COLO668 (cell line): ENCODE measurements at regions not wholly inside any gene's neighbourhood (a gene's known extent, or its start where the extent isn't known, plus 50 kb on each side); places are given as distances from the start of the nearest gene placed in this dataset.
"Not testable (repeated sequence)": the region's sequence is repeated elsewhere in the genome, so short reads cannot be mapped to it uniquely, and the experiment has no call there.

Experiments
- DNase-seq: peaks from one replicate; lab custom pipeline; 2025; ENCODE audit not compliant: unreplicated experiment; lab: John Stamatoyannopoulos, UW

DNA sequence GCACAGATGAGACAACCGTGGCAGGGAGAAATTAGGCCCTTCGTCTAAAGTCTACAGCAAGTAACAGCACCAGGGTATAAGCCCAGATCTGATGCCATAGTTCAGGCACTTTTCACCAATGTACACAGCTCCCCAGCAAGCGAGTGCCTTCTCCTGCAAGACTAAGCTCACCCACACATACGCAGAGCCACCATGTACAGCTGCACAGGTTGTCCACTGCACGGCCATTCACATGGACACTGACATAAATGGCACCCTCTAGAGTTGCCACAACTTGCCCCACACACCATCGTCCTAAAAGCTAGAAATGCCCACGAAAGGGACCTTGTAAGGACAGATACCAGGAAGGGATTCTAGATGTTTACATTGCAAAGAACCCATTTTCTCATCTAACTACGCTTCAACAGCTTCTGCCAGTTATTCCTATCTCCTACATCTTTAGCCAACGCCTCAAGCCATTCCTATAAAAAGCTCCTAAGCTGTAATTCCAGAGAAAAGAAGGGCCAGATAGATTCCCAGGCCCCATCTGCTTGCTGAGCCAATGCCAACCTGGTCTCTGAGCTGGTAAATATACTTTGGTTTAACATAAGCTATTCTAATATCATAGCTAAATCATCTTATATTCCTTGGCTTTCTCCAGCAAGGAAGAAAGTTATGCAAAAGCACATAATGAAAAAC is 174.0 kb upstream of the KAZN start:
- no peak for DNase-seq

- no peak for DNase-seq
Observed at GRCh38 chr1:14426854-14427253, 171.6 kb upstream of the KAZN start.

DNA sequence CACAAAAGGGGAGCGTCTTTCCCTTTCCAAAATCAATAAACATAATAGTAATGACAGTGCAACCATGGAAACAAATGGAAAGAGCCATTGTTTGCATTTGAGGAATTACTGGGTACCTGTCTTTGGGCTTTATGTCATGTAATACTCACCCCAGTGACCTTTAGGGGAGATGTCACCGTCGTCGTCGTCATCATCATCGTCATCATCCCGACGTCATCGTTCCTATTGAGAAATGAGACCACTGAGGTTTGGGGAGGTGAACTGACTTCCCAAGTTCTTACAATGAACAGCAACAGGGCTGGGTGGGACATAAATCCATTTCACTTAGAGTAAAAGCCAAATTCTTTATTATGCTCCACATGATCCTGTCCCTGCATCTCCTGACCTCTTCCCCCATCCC is 168.9 kb upstream of the KAZN start:
- DNase-seq, result no peak

- DNase-seq, result not testable (repeated sequence)
Observed at GRCh38 chr1:14432728-14433127, 165.8 kb upstream of the KAZN start.

- no peak for DNase-seq
Observed at GRCh38 chr1:14435368-14436023, 163.0 kb upstream of the KAZN start.

- no peak for DNase-seq
Observed at GRCh38 chr1:14437417-14437918, 161.0 kb upstream of the KAZN start.

- DNase-seq, result no peak
Observed at GRCh38 chr1:14438127-14438769, 160.2 kb upstream of the KAZN start.

DNA sequence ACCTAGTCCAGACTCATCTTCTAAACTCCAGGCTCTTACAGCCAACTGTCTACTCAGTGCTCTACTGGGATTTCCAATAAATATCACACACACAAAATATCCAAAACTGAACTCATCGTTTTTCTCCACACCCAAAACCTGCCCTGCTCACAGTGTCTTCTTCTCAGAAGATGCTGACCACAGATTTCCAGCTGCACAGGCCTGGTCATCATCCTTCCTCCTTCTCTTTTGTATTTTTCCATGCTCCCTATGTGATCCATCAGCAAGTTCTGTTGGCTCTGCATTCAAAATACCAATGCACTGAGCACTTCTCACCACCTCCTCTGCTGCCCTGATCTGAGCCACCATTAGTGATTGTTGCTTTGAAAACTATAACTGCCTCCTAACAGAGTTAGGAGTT is 159.5 kb upstream of the KAZN start:
- no peak for DNase-seq

GRCh38 chr1:14440166-14440565 is 158.3 kb upstream of the KAZN start:
- no peak for DNase-seq

DNA sequence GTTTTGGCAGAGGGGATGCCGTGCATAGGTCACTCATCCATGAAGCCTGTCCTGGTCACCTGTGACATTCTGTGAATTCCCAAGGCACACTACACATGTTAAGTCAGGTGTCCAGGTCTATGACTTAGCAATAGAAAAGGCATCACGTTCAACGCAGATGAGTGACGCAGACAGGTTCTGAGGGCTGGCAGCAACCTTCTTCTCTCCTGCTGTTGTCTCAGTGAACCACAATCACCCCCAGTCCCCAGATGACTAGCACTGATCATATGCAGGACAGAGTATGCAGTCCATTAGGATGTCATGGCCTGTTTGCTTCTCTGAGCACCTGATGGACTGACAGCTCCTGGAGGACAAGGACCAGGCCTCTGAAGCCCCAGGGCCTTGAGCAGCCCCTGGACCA is 157.8 kb upstream of the KAZN start:
- DNase-seq, result no peak

- DNase-seq, result no peak
Observed at GRCh38 chr1:14441302-14441741, 157.2 kb upstream of the KAZN start.

GRCh38 chr1:14442669-14443068 is 155.8 kb upstream of the KAZN start:
- DNase-seq, result no peak

- DNase-seq, result no peak
Observed at GRCh38 chr1:14443164-14443787, 155.2 kb upstream of the KAZN start.

- no peak for DNase-seq
Observed at GRCh38 chr1:14451217-14451616, 147.3 kb upstream of the KAZN start.

DNA sequence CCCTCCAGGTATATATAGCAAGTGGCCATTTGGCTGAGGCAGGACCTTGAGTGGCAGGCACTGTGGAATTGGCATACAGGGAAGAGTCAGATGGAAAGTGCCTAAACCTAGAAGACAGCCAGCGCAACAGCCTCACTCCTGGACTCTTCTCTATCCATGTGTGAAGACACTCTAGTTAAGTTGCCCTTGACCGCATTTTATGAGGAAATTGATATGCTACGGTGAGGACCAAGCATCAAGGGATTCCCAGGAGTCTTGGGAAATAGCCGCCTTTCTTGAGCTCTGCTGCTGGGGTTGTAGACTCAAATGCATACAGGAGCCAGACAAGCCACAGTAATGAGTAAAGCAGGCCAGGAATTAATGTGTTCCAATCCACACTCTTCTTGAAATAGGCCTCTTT is 145.9 kb upstream of the KAZN start:
- no peak for DNase-seq

DNA sequence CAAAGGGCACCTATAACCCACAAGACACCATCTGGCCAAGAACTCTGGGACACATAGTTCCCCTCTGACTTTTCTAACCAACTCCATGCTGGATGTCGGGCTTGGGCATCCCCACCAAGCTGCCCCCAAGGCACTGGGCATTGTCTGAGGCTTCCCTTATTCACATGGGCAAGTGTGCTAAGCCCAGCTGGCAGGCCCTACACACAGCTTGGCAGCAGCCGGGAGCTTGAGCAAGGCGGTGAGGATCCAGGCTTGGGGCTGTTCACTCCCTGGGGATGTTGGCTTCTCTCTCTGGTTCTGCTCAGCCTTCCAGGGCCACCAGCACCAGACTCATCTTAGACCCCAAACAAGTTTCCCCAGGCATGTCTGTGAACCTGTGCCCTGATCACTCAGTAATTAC is 138.3 kb upstream of the KAZN start:
- DNase-seq, result no peak

DNA sequence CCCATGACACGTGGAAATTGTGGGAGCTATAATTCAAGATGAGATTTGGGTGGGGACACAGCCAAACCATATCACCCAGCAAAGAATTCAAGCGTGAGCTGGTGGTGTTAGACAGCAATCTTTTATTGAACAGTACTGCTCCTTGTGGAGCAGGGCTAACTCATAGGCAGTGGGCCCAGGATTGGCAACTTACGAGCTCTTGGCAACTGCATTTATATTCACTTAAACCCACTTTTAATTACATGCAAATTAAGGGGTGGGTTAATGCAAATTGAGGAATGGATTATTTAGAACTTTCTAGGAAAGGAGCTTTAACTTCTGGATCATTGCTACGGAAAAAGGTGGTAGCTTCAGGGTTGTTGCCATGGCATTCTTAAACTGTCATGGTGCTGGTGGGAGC is 135.6 kb upstream of the KAZN start:
- DNase-seq, result no peak

- no peak for DNase-seq
Observed at GRCh38 chr1:14466006-14466405, 132.5 kb upstream of the KAZN start.

DNA sequence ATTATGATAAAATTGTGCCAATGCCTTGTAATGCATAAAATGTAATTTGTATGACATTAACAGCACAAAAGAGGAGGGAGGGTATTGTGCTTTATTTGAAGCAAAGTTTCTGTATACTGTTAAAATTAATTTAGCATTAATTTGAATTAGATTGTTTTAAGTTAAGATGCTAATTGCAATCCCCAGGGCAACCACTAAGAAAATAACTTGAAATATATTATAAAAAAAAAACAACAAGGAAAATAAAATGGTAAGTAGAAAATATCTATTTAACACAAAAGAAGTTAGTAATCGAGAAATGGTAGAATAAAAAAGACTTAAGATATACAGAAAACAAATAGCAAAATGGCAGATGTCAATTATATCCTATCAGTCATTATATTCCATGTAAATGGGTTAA is 131.4 kb upstream of the KAZN start:
- DNase-seq, result no peak

- DNase-seq, result no peak
Observed at GRCh38 chr1:14468751-14469150, 129.7 kb upstream of the KAZN start.

GRCh38 chr1:14470802-14471201 is 127.7 kb upstream of the KAZN start:
- no peak for DNase-seq

DNA sequence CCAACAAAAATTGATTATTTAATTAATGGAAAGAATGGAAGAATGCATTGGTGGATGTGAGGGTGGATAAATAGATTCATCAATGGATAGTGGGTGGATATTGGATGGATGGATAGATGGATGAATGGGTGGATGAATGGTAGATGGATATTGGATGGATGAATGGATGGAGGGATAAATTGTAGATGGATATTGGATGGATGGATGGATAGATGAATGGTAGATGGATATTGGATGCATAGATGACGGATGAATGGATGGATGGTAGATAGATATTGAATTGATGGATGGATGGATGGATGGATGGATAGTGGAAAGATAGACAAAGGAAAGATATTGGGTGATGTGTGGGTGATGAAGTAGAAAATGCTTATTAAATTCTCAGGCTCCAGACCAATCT is 123.6 kb upstream of the KAZN start:
- no peak for DNase-seq
